ENCODE measurements at regions not wholly inside any gene's neighbourhood (a gene's known extent, or its start where the extent isn't known, plus 50 kb on each side); places are given as distances from the start of the nearest gene placed in this dataset.

DNA sequence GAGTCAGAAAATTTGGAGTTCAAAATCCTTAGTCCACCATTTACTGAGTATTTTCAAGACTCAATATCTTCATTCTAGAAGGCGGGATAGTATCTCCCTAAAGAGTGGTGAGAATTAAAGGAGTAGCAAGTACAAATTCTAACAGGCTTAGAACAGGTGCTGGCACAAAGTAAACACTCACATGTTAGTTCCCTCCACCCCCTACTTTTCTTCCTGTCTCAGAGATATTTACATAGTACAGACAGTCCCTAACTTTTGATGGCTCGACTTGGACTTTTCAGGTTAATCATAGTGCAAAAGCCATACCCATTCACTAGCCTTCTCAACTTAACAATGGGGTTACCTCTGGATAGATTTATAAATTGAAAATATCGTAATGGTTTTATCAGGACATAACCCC is 476.2 kb upstream of the RASGRP1 start:
- DNase-seq (ENCODE audit: low read depth, low spot score), result no peak
- Histone ChIP-seq H3K27me3 (ENCODE audit: control insufficient read depth, insufficient read depth, low read length) (no peaks in the 10 kb centered on the region), H3K9me3 (ENCODE audit: control insufficient read depth, insufficient read depth, low read length) (no peaks in the 10 kb centered on the region), H3K4me3 (ENCODE audit: low read depth, low read length) (no peak overlapping the region), H3K27ac (ENCODE audit: low read depth, low read length) (no peak overlapping the region)
- no peak for TF ChIP-seq CTCF (IDR thresholded peaks at IDR 0.05; ENCODE audit: low read depth, low read length)
- ChIA-PET CTCF (no interaction called here), POLR2A (no interaction called here)

GRCh38 chr15:39041979-39042495 is 477.4 kb upstream of the RASGRP1 start:
- DNase-seq (ENCODE audit: low read depth, low spot score), result no peak
- ChIA-PET CTCF (no interaction called here), POLR2A (no interaction called here)
- Histone ChIP-seq H3K27me3 (ENCODE audit: control insufficient read depth, insufficient read depth, low read length) (no peaks in the 10 kb centered on the region), H3K4me3 (ENCODE audit: low read depth, low read length) (no peak overlapping the region), H3K9me3 (ENCODE audit: control insufficient read depth, insufficient read depth, low read length) (no peaks in the 10 kb centered on the region), H3K27ac (ENCODE audit: low read depth, low read length) (no peak overlapping the region)
- TF ChIP-seq CTCF (IDR thresholded peaks at IDR 0.05; ENCODE audit: low read depth, low read length), result no peak

GRCh38 chr15:39051626-39052322 is 487.2 kb upstream of the RASGRP1 start:
- H3K9me3 ChIP-seq (ENCODE audit: control insufficient read depth, insufficient read depth, low read length), result no peaks in the 10 kb centered on the region
- no peak for TF ChIP-seq CTCF (IDR thresholded peaks at IDR 0.05; ENCODE audit: low read depth, low read length)
- POLR2A ChIA-PET, result no interaction called here
- no peaks in the 10 kb centered on the region for H3K27me3 ChIP-seq (ENCODE audit: control insufficient read depth, insufficient read depth, low read length)
- DNase-seq (ENCODE audit: low read depth, low spot score), result no peak
- CTCF ChIA-PET, result no interaction called here
- no peak overlapping the region for H3K27ac ChIP-seq (ENCODE audit: low read depth, low read length)
- no peak overlapping the region for H3K4me3 ChIP-seq (ENCODE audit: low read depth, low read length)

GRCh38 chr15:39052323-39052705 is 487.7 kb upstream of the RASGRP1 start:
- Histone ChIP-seq H3K27me3 (ENCODE audit: control insufficient read depth, insufficient read depth, low read length) (no peaks in the 10 kb centered on the region), H3K27ac (ENCODE audit: low read depth, low read length) (no peak overlapping the region), H3K4me3 (ENCODE audit: low read depth, low read length) (no peak overlapping the region), H3K9me3 (ENCODE audit: control insufficient read depth, insufficient read depth, low read length) (no peaks in the 10 kb centered on the region)
- TF ChIP-seq CTCF (IDR thresholded peaks at IDR 0.05; ENCODE audit: low read depth, low read length), result no peak
- DNase-seq (ENCODE audit: low read depth, low spot score), result no peak
- ChIA-PET POLR2A (no interaction called here), CTCF (no interaction called here)

DNA sequence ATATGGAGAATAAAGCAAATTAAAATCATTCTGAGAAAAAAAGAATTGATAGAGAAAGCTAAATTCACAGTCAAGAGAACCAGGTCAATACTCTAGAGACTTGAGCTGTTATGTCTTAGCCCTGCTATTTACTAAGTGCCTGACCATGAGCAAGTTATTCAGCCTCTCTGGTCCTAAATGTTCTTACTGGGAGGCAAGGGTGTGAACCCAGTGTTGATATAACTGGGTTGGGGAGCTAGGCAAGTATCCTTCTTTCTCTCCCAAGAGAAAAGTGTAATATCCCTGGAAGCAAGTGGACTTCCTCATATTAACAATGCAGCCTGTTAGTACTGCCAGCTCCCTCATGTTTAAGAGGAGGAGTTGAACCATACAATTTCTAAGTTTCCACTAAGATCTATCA is 488.9 kb upstream of the RASGRP1 start:
- Histone ChIP-seq H3K9me3 (ENCODE audit: control insufficient read depth, insufficient read depth, low read length) (no peaks in the 10 kb centered on the region), H3K27me3 (ENCODE audit: control insufficient read depth, insufficient read depth, low read length) (no peaks in the 10 kb centered on the region), H3K27ac (ENCODE audit: low read depth, low read length) (no peak overlapping the region), H3K4me3 (ENCODE audit: low read depth, low read length) (no peak overlapping the region)
- no peak for DNase-seq (ENCODE audit: low read depth, low spot score)
- ChIA-PET POLR2A (no interaction called here), CTCF (no interaction called here)
- no peak for TF ChIP-seq CTCF (IDR thresholded peaks at IDR 0.05; ENCODE audit: low read depth, low read length)
